GM18502 (cell line): ENCODE measurements at regions not wholly inside any gene's neighbourhood (a gene's known extent, or its start where the extent isn't known, plus 50 kb on each side); places are given as distances from the start of the nearest gene placed in this dataset.

Experiments used
- ATAC-seq: cut with Tn5 transposase; IDR thresholded peaks from one replicate; pipeline ENCODE4 v1.9.1; 2021; ENCODE audit warnings: mild to moderate bottlenecking; ENCODE audit not compliant: unreplicated experiment, poor library complexity

DNA sequence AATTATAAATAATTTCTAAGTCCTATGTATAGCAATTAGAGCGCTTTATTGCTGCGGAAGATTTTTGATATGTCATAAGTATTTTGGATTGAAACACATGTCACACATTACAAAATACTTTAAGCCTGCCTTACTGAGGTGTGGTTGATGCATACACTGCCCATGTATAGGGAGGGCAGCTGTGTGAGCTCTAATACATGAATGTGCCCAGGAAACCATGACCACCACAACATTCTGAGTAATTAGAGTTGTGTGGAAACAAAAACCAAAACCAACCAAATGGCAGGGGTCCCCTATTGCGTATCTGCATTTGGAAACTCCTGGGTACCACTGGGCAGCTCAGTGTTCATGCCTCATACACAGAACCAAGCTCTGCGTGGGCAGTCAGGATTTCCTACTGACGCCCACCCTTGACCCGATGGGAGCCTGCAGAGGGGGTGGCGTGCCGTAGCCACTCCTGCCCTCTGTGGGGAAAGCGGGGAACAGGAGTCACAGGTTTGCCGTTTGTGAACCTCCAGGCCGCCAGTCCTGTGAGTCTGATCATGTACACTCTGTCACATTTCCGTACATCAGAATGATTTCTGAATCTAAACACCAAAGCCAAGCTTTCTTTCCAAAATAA, 50.9 kb upstream of the PDE10A start:
- ATAC-seq: no peak
